Neutrophil (primary cell): ENCODE measurements at regions not wholly inside any gene's neighbourhood (a gene's known extent, or its start where the extent isn't known, plus 50 kb on each side); places are given as distances from the start of the nearest gene placed in this dataset.
"Not testable (repeated sequence)": the region's sequence is repeated elsewhere in the genome, so short reads cannot be mapped to it uniquely, and the experiment has no call there.

Source experiments
- H3K27ac ChIP-seq: fragments of 200-600 bp; sonication (generic); 2 replicates; pipeline ENCODE4 v1.5.1; 2016; ENCODE audit warnings: mild to moderate bottlenecking, moderate library complexity
- H3K27me3 ChIP-seq: fragments of 200-600 bp; sonication (generic); 2 replicates; pipeline ENCODE4 v1.6.0; 2016; ENCODE audit warnings: mild to moderate bottlenecking
- H3K36me3 ChIP-seq: fragments of 200-600 bp; sonication (generic); 2 replicates; pipeline ENCODE4 v1.5.1; 2017
- H3K4me1 ChIP-seq, 2 experiments: fragments of 200-600 bp in 1 of 2; sonication (generic) in 1 of 2; 1 replicate in 1 of 2; 2 replicates in 1 of 2; pipeline versions ENCODE4 v1.5.1 to v1.6.1; 2013 to 2016; ENCODE audit warnings: low read depth in 1 of 2, low read length in 1 of 2, mild to moderate bottlenecking in 1 of 2, moderate library complexity in 1 of 2; ENCODE audit not compliant: control insufficient read depth in 1 of 2, insufficient read depth in 1 of 2
- H3K4me3 ChIP-seq, 2 experiments: fragments of 200-600 bp in 1 of 2; sonication (generic) in 1 of 2; 1 replicate in 1 of 2; 2 replicates in 1 of 2; pipeline ENCODE4 v1.5.1; 2013 to 2016; ENCODE audit warnings: low read depth in 1 of 2, low read length in 1 of 2, mild to moderate bottlenecking in 1 of 2, moderate library complexity in 1 of 2
- H3K9me3 ChIP-seq: fragments of 200-600 bp; sonication (generic); 2 replicates; pipeline ENCODE4 v1.5.1; 2016
- CTCF ChIP-seq: fragments of 200-600 bp; sonication (generic); IDR thresholded peaks from 2 replicates; pipeline ENCODE4 v1.5.1; 2016; ENCODE audit warnings: antibody characterized with exemption

- Histone ChIP-seq H3K36me3 (no peaks in the 10 kb centered on the region), H3K4me1 (no peaks in the 10 kb centered on the region), H3K4me3 (no peak overlapping the region), H3K27me3 (no peaks in the 10 kb centered on the region), H3K27ac (no peak overlapping the region), H3K9me3 (peaks cover 9% of the 10 kb centered on the region)
- TF ChIP-seq CTCF = no peak
Measured at GRCh38 chr4:38298868-38299713, 338.9 kb downstream of the PTTG2 start.

- no peak for TF ChIP-seq CTCF
- Histone ChIP-seq H3K36me3 (no peaks in the 10 kb centered on the region), H3K4me1 (no peaks in the 10 kb centered on the region), H3K9me3 (peaks cover 9% of the 10 kb centered on the region), H3K4me3 (no peak overlapping the region), H3K27ac (no peak overlapping the region), H3K27me3 (no peaks in the 10 kb centered on the region)
Measured at GRCh38 chr4:38302910-38303309, 342.7 kb downstream of the PTTG2 start.

DNA sequence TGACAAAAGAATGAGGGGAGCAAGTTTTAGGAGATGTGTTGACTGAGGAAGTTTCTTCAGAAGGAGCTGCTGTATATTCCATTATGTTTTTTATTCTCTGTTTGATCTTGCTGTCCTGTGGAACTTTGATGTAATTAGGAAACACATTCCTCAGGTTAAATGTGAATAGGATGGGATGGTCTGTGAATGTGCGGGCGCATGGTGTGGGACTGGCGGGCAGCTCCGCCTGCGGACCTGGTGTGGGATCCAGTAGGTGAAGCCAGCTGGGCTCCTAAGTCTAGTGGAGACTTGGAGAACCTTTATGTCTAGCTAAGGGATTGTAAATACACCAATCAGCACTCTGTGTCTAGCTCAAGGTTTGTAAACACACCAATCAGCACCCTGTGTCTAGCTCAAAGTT, 344.3 kb downstream of the PTTG2 start:
- not testable (repeated sequence) for H3K9me3 ChIP-seq, H3K4me1 ChIP-seq, H3K36me3 ChIP-seq, H3K27ac ChIP-seq, H3K4me3 ChIP-seq, H3K27me3 ChIP-seq

DNA sequence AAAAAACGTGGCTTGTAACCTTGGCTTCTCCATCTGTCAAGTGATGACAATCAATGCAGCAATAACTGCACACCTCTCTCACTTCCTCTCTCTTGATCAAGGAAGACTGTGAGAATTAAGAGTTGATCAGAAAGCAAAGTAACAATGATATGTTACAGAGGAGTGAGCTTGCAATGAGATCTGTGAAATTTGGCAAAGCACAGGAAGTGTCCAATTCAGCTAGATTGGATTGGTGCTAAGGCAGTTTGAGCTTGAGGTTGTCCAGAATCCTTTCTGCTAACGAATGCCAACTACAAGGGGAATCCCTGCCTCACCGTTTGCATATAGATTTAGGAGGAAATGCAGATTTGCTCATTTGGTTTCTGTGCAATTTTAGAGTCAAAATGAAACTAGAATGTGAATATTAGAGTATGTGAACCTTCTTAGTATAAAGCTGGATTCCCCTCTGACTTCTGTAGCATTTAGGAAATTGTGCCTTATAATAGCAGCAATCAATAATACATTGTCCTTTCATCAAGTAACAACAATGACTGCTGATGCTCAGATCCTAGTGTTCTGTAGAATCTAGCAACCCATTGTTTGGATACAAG, 346.4 kb downstream of the PTTG2 start:
- Histone ChIP-seq H3K36me3 (no peaks in the 10 kb centered on the region), H3K4me1 (no peaks in the 10 kb centered on the region), H3K27me3 (no peaks in the 10 kb centered on the region), H3K9me3 (no peaks in the 10 kb centered on the region), H3K4me3 (no peak overlapping the region), H3K27ac (no peak overlapping the region)
- TF ChIP-seq CTCF = no peak

GRCh38 chr4:38308728-38309311, 348.6 kb downstream of the PTTG2 start:
- H3K27ac ChIP-seq = no peak overlapping the region
- H3K36me3 ChIP-seq = no peaks in the 10 kb centered on the region
- no peaks in the 10 kb centered on the region for H3K27me3 ChIP-seq
- H3K4me1 ChIP-seq = no peaks in the 10 kb centered on the region
- H3K4me3 ChIP-seq = no peak overlapping the region
- TF ChIP-seq CTCF = no peak
- no peaks in the 10 kb centered on the region for H3K9me3 ChIP-seq

DNA sequence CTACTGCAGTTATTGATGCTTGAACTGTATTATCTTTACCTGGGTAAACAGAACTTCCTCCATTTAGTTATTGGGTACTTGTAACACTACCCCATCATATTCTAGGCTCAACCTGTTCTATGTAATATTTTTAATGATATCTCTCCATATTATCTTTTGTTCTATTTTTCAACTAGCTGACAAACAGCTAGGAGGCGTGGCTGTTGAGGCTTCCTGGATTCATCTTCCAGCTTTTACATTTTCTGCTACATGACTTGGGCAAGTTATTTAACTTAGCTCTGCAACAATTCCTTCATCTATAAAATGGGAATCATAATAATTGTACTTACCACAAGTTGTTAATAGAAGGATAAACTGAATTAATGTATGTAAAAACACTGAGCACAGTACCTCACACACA, 349.3 kb downstream of the PTTG2 start:
- Histone ChIP-seq H3K27ac (no peak overlapping the region), H3K36me3 (no peaks in the 10 kb centered on the region), H3K27me3 (no peaks in the 10 kb centered on the region), H3K9me3 (no peaks in the 10 kb centered on the region), H3K4me1 (no peaks in the 10 kb centered on the region), H3K4me3 (no peak overlapping the region)
- TF ChIP-seq CTCF = no peak
